ENCODE measurements at regions not wholly inside any gene's neighbourhood (a gene's known extent, or its start where the extent isn't known, plus 50 kb on each side); places are given as distances from the start of the nearest gene placed in this dataset.

DNA sequence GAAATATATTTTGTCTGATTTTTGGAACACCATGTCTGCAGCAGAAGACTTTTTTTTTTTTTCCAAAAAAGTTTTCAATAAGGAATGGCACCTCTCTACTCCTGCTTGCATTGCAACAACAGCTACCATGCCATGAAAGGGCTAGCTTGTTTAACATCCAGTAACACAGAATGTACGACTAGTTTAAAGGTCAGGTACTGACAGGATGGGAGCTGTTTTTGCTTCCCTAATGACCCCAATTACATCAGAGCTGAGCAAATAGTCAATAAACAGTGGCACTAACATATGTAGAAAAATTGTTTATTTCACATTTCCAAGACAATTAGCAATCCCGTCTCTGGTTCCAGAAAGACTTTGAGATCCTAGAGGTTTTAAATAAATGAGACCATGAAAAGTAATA, 693.8 kb downstream of the NR2F1-AS1 start:
- no peak for TF ChIP-seq POLR2AphosphoS5 (IDR thresholded peaks at IDR 0.05; ENCODE audit: low read depth)
- no peak for TF ChIP-seq SPI1 (IDR thresholded peaks at IDR 0.05; ENCODE audit: borderline replicate concordance, low read depth)

Data from HL-60 (cell line).